ENCODE measurements at regions not wholly inside any gene's neighbourhood (a gene's known extent, or its start where the extent isn't known, plus 50 kb on each side); places are given as distances from the start of the nearest gene placed in this dataset.

- H3K27me3 ChIP-seq = no peaks in the 10 kb centered on the region
- TF ChIP-seq EZH2 (IDR thresholded peaks at IDR 0.05; ENCODE audit: borderline replicate concordance) (no peak), CTCF (IDR thresholded peaks at IDR 0.05; ENCODE audit: poor library complexity) (no peak), EZH2phosphoT487 (IDR thresholded peaks at IDR 0.05; ENCODE audit: low read depth, severe bottlenecking, unreplicated experiment) (no peak)
- no peak for DNase-seq (ENCODE audit: low spot score)
- no peak overlapping the region for H3K4me3 ChIP-seq
- no peak overlapping the region for H3K27ac ChIP-seq
- no peak overlapping the region for H3K4me2 ChIP-seq
- H2AFZ ChIP-seq = no peak overlapping the region
- H3K36me3 ChIP-seq (replicated peaks; ENCODE audit: insufficient read depth, low read depth) = no peaks in the 10 kb centered on the region
- no peaks in the 10 kb centered on the region for H4K20me1 ChIP-seq (ENCODE audit: insufficient read depth, poor library complexity, severe bottlenecking)
- no peaks in the 10 kb centered on the region for H3K9me3 ChIP-seq (ENCODE audit: low read depth)
- no peaks in the 10 kb centered on the region for H3K79me2 ChIP-seq
- no peaks in the 10 kb centered on the region for H3K4me1 ChIP-seq (ENCODE audit: insufficient read depth)
- H3K9me2 ChIP-seq (replicated peaks; ENCODE audit: insufficient read depth) = no peaks in the 10 kb centered on the region
Measured at GRCh38 chr6:40066372-40066771, 132.1 kb upstream of the MOCS1 start.

- Histone ChIP-seq H3K4me3 (no peak overlapping the region), H3K9me3 (ENCODE audit: low read depth) (no peaks in the 10 kb centered on the region), H2AFZ (no peak overlapping the region), H3K27ac (no peak overlapping the region), H3K27me3 (no peaks in the 10 kb centered on the region), H4K20me1 (ENCODE audit: insufficient read depth, poor library complexity, severe bottlenecking) (no peaks in the 10 kb centered on the region), H3K79me2 (no peaks in the 10 kb centered on the region), H3K4me1 (ENCODE audit: insufficient read depth) (no peaks in the 10 kb centered on the region), H3K9me2 (replicated peaks; ENCODE audit: insufficient read depth) (no peaks in the 10 kb centered on the region), H3K36me3 (replicated peaks; ENCODE audit: insufficient read depth, low read depth) (no peaks in the 10 kb centered on the region), H3K4me2 (no peak overlapping the region)
- TF ChIP-seq EZH2phosphoT487 (IDR thresholded peaks at IDR 0.05; ENCODE audit: low read depth, severe bottlenecking, unreplicated experiment) (no peak), EZH2 (IDR thresholded peaks at IDR 0.05; ENCODE audit: borderline replicate concordance) (no peak), CTCF (IDR thresholded peaks at IDR 0.05; ENCODE audit: poor library complexity) (no peak)
- 71% methylated on average over 1 of the region's 1 CpG for WGBS (ENCODE audit: low lambda C conversion rate, missing lambda C conversion rate)
- DNase-seq (ENCODE audit: low spot score) = no peak
Measured at GRCh38 chr6:40056865-40057264, 122.6 kb upstream of the MOCS1 start.

- Histone ChIP-seq H3K4me3 (no peak overlapping the region), H3K9me2 (replicated peaks; ENCODE audit: insufficient read depth) (no peaks in the 10 kb centered on the region), H3K4me2 (no peak overlapping the region), H3K36me3 (replicated peaks; ENCODE audit: insufficient read depth, low read depth) (no peaks in the 10 kb centered on the region), H3K4me1 (ENCODE audit: insufficient read depth) (no peaks in the 10 kb centered on the region), H4K20me1 (ENCODE audit: insufficient read depth, poor library complexity, severe bottlenecking) (no peaks in the 10 kb centered on the region), H3K27ac (no peak overlapping the region), H3K79me2 (no peaks in the 10 kb centered on the region), H2AFZ (no peak overlapping the region), H3K9me3 (ENCODE audit: low read depth) (no peaks in the 10 kb centered on the region), H3K27me3 (no peaks in the 10 kb centered on the region)
- TF ChIP-seq CTCF (IDR thresholded peaks at IDR 0.05; ENCODE audit: poor library complexity) (no peak), EZH2phosphoT487 (IDR thresholded peaks at IDR 0.05; ENCODE audit: low read depth, severe bottlenecking, unreplicated experiment) (no peak), EZH2 (IDR thresholded peaks at IDR 0.05; ENCODE audit: borderline replicate concordance) (no peak)
- DNase-seq (ENCODE audit: low spot score) = no peak
Measured at GRCh38 chr6:40054602-40055001, 120.3 kb upstream of the MOCS1 start.

GRCh38 chr6:40054186-40054585 lies 119.9 kb upstream of the MOCS1 start:
- Histone ChIP-seq H3K27ac (no peak overlapping the region), H2AFZ (no peak overlapping the region), H3K9me3 (ENCODE audit: low read depth) (no peaks in the 10 kb centered on the region), H3K4me1 (ENCODE audit: insufficient read depth) (no peaks in the 10 kb centered on the region), H3K9me2 (replicated peaks; ENCODE audit: insufficient read depth) (no peaks in the 10 kb centered on the region), H3K79me2 (no peaks in the 10 kb centered on the region), H3K4me2 (no peak overlapping the region), H3K27me3 (no peaks in the 10 kb centered on the region), H4K20me1 (ENCODE audit: insufficient read depth, poor library complexity, severe bottlenecking) (no peaks in the 10 kb centered on the region), H3K4me3 (no peak overlapping the region), H3K36me3 (replicated peaks; ENCODE audit: insufficient read depth, low read depth) (no peaks in the 10 kb centered on the region)
- DNase-seq (ENCODE audit: low spot score) = no peak
- TF ChIP-seq EZH2 (IDR thresholded peaks at IDR 0.05; ENCODE audit: borderline replicate concordance) = no peak
- WGBS (ENCODE audit: low lambda C conversion rate, missing lambda C conversion rate) = 78% methylated on average over 2 of the region's 2 CpGs
